Epithelial cell of proximal tubule (primary cell): ENCODE measurements at regions not wholly inside any gene's neighbourhood (a gene's known extent, or its start where the extent isn't known, plus 50 kb on each side); places are given as distances from the start of the nearest gene placed in this dataset.

ENCODE experiments used
- DNase-seq: peaks from one replicate; pipeline ENCODE4 v3.0.0-alpha.2; 2011; ENCODE audit warnings: low read depth
- H3K4me3 ChIP-seq: 2 replicates; pipeline ENCODE4 v1.5.1; 2011; ENCODE audit warnings: low read depth, mild to moderate bottlenecking, low read length
- TF ChIP-seq, protein P1 (sequence below): conservative IDR thresholded peaks from 2 replicates; pipeline ENCODE4 v1.5.1; 2012; ENCODE audit warnings: low read depth, mild to moderate bottlenecking, low read length

DNA sequence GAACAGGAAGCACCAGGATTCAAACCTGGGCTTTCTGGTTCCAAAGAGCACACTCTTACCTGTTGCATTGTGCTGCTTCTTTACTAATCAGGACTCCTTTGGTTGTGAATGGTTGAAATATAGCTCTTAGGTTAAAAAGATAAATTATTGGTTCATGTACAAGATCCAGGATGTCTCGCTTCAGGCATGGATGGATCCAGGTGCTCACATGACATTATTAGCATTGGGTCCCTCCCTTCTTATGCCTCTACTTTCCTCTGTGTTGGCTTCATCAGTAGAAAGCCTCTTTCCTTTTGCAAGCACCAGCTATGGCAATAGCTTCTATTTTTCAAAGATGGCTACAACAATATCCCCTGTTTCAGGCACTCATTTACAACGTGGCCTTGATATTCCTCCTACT is 217.7 kb upstream of the SULF2 start:
- DNase-seq = no peak
- TF ChIP-seq, protein P1, sequence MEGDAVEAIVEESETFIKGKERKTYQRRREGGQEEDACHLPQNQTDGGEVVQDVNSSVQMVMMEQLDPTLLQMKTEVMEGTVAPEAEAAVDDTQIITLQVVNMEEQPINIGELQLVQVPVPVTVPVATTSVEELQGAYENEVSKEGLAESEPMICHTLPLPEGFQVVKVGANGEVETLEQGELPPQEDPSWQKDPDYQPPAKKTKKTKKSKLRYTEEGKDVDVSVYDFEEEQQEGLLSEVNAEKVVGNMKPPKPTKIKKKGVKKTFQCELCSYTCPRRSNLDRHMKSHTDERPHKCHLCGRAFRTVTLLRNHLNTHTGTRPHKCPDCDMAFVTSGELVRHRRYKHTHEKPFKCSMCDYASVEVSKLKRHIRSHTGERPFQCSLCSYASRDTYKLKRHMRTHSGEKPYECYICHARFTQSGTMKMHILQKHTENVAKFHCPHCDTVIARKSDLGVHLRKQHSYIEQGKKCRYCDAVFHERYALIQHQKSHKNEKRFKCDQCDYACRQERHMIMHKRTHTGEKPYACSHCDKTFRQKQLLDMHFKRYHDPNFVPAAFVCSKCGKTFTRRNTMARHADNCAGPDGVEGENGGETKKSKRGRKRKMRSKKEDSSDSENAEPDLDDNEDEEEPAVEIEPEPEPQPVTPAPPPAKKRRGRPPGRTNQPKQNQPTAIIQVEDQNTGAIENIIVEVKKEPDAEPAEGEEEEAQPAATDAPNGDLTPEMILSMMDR = no peak
- no peak overlapping the region for H3K4me3 ChIP-seq

DNA sequence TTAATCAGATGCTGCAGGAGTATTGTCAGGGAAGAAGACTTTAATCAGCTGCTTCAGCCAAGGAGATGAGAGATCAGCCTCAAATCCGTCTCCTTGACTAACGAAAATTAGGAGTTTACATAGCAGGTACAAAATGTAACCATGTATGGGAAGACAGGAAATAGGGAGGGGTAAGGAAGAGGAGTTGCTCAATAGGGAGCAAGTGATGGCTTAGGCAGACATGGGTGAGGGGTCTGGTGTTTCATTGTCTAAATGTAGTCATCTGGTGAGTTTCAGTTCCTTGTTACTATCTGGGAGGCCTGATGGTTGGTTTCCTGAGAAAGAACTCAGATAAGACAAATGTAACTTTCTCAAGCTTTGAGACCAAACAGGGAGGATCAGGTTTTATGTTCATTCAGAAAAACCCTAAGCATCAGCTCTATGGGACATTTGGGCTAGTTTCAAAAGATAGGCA is 217.3 kb upstream of the SULF2 start:
- H3K4me3 ChIP-seq = no peak overlapping the region
- TF ChIP-seq, protein P1 = no peak
- DNase-seq = no peak

DNA sequence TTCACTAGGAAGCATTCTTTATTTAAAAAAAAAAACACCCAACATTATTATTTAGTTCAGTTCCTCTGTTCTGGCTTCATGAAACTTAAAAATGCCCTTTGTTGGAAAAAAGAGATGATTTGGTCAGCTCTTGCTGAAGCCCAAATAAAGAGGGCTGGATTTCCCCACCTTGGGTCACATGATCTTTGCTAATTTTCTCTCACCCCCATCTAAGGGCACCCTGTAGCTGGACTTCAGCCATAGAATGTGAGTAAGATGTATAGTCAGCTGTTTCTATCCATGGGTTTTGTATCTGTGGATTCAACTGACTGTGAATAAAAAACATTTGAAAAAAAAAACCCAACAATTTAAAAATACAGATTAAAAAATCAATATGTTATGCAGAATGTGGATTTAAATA is 213.9 kb upstream of the SULF2 start:
- no peak overlapping the region for H3K4me3 ChIP-seq
- TF ChIP-seq, protein P1 = no peak
- no peak for DNase-seq

DNA sequence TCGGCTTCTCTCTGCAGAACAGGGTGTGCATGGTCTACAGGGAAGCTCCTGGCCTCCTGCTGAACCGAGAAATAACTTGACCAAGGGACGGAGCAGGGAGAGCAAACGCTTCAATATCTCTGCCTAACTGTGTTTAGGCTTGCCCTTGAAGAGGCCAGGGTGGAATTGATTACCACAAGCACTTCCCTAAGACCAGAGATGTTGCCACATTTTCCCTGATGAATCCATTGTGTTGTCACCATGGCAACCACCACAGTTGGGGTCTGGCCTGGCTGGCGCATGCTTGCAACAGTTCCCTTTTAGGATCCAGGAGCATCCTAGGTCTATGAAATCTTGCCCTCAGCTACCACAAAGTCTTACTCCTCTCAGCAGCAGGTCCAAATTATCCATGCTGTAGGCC is 213.5 kb upstream of the SULF2 start:
- TF ChIP-seq, protein P1 = no peak
- no peak for DNase-seq
- H3K4me3 ChIP-seq = no peak overlapping the region

DNA sequence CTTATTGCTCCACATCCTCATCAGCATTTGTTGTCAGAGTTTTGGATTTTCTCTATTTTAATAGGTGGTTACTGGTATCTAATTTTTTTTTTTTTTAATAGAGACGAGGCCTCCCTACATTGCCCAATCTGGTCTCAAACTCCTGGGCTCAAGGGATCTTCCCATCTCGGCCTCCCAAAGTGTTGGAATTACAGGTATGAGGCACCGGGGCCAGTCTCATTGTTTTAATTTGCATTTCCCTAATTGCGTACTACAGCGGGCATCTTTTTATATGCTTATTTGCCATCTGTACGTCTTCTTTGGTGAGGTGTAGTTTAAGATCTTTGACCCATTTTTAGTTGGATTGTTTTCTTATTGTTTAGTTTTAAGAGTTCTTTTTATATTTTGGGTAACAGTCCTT is 210.4 kb upstream of the SULF2 start:
- TF ChIP-seq, protein P1 = no peak
- no peak overlapping the region for H3K4me3 ChIP-seq
- no peak for DNase-seq

DNA sequence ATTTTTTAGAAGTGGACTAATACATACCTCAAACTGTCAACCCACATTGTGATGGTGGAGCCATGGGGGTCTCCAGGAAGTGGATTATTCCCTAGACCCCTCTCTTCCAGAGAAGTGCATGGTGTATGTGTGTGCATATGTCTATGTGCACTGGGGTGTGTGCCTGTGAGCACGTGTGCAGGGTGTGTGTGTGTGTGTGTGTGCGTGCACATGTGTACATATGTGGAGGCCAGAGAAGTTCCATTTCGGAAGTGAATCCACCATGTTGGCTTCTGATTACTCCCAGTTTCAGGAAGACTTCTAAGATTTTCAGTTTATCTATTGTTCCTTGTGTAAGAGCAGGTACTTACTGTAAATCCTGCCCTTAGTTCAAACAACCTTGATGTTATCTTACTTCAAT is 208.5 kb upstream of the SULF2 start:
- DNase-seq = no peak
- TF ChIP-seq, protein P1 = no peak

DNA sequence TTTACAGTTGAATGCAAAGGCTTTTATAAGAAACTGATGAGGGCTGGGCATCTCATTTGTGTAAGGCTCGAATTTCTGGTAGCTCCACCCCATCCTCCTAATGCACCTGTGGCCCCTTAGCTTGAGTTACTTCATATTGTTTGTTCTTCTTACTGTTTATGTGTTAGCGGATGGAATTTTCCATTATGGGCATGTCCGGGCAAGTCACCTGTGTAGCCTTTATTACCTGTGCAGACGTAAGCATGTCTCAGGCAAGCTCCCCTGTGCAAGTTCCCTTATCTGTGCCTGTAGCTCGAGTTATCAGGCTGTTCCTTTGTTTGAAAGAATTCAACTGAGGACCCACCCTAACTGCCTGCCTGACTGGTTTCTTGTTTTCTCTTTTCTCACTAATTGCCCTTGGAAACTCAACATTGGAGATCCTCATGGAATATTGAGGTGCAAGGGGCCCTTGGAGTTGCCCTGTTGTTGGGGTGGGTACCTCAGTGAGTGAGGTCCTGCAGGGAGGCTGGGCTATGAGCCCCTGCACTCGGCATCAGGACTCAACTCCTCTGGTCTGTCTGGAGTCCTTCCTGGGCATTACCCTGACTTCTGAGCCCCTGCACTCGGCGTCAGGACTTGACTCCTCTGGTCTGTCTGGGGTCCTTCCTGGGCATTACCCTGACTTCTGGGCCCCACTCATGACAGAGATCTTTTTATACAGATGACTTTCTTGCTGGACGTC is 207.9 kb upstream of the SULF2 start:
- TF ChIP-seq, protein P1 = no peak
- no peak overlapping the region for H3K4me3 ChIP-seq
- DNase-seq = no peak

More for the DNA sequence above, 208.5 kb upstream of the SULF2 start:
- H3K4me3 ChIP-seq = no peak overlapping the region
